Liver (tissue), 8 donors: ENCODE measurements at regions not wholly inside any gene's neighbourhood (a gene's known extent, or its start where the extent isn't known, plus 50 kb on each side); places are given as distances from the start of the nearest gene placed in this dataset.

Experiments
- DNase-seq: peaks from one replicate; pipeline ENCODE4 v3.0.0-alpha.2; 2017; ENCODE audit warnings: low spot score
- H3K27ac ChIP-seq, 2 donors: one replicate each; pipeline ENCODE4 v1.7.0; 2013; ENCODE audit warnings: inconsistent platforms in 2 of 2, low read length in 2 of 2, control low read depth in 1 of 2, low read depth in 1 of 2, mild to moderate bottlenecking in 1 of 2
- H3K27me3 ChIP-seq, 4 donors: one replicate each; pipeline versions ENCODE4 v1.6.1 to v1.7.0; 2013; ENCODE audit warnings: low read length in 3 of 4, inconsistent platforms in 1 of 4, mild to moderate bottlenecking in 1 of 4, moderate library complexity in 1 of 4; ENCODE audit not compliant: control insufficient read depth in 4 of 4, insufficient read depth in 4 of 4
- H3K36me3 ChIP-seq, 4 donors: one replicate each; pipeline versions ENCODE4 v1.6.1 to v1.7.0; 2013; ENCODE audit warnings: low read length in 3 of 4, mild to moderate bottlenecking in 3 of 4, low read depth in 1 of 4, moderate library complexity in 1 of 4; ENCODE audit not compliant: control insufficient read depth in 4 of 4, insufficient read depth in 3 of 4
- H3K4me1 ChIP-seq, 4 donors: one replicate each; pipeline versions ENCODE4 v1.6.1 to v1.7.0; 2013; ENCODE audit warnings: low read length in 3 of 4, mild to moderate bottlenecking in 3 of 4, moderate library complexity in 1 of 4; ENCODE audit not compliant: control insufficient read depth in 4 of 4, insufficient read depth in 4 of 4
- H3K4me3 ChIP-seq, 3 donors: one replicate each; pipeline versions ENCODE4 v1.6.1 to v1.7.0; 2013; ENCODE audit warnings: low read length in 3 of 3, control low read depth in 1 of 3, low read depth in 1 of 3, mild to moderate bottlenecking in 1 of 3
- H3K9ac ChIP-seq, 2 donors: one replicate each; pipeline ENCODE4 v1.7.0; 2013; ENCODE audit warnings: low read length in 2 of 2, mild to moderate bottlenecking in 2 of 2, moderate library complexity in 2 of 2, control low read depth in 1 of 2, low read depth in 1 of 2
- H3K9me3 ChIP-seq, 4 donors: one replicate each; pipeline versions ENCODE4 v1.6.1 to v1.7.0; 2013; ENCODE audit warnings: low read length in 3 of 4; ENCODE audit not compliant: control insufficient read depth in 4 of 4
- EGR1 ChIP-seq, 2 donors: IDR thresholded peaks; 2 replicates each; pipeline ENCODE4 v1.6.1; 2016 to 2018; ENCODE audit warnings: antibody characterized with exemption in 2 of 2, low read depth in 2 of 2
- FOXA1 ChIP-seq: IDR thresholded peaks from 2 replicates; pipeline ENCODE4 v1.6.1; 2016; ENCODE audit warnings: antibody characterized with exemption
- GABPA ChIP-seq, 2 donors: IDR thresholded peaks in 1 of 2; conservative IDR thresholded peaks in 1 of 2; 2 replicates each; pipeline ENCODE4 v1.6.1; 2016; ENCODE audit warnings: antibody characterized with exemption in 2 of 2, mild to moderate bottlenecking in 1 of 2, moderate library complexity in 1 of 2
- HNF4A ChIP-seq, 2 donors: conservative IDR thresholded peaks; 2 replicates each; pipeline ENCODE4 v1.6.1; 2016; ENCODE audit warnings: antibody characterized with exemption in 2 of 2, mild to moderate bottlenecking in 2 of 2
- JUND ChIP-seq, 2 donors: IDR thresholded peaks; 2 replicates each; pipeline ENCODE4 v1.6.1; 2016; ENCODE audit warnings: antibody characterized with exemption in 2 of 2
- NR2F2 ChIP-seq: IDR thresholded peaks from 2 replicates; pipeline ENCODE4 v1.6.1; 2016; ENCODE audit warnings: antibody characterized with exemption
- RAD21 ChIP-seq, 2 donors: IDR thresholded peaks; 2 replicates each; pipeline ENCODE4 v1.6.1; 2016; ENCODE audit warnings: antibody characterized with exemption in 2 of 2, mild to moderate bottlenecking in 2 of 2
- REST ChIP-seq: IDR thresholded peaks from 2 replicates; pipeline ENCODE4 v1.6.1; 2016; ENCODE audit warnings: antibody characterized with exemption, mild to moderate bottlenecking
- RXRA ChIP-seq, 2 donors: IDR thresholded peaks; 2 replicates each; pipeline ENCODE4 v1.6.1; 2017 to 2018; ENCODE audit warnings: antibody characterized with exemption in 2 of 2, mild to moderate bottlenecking in 1 of 2
- TAF1 ChIP-seq: conservative IDR thresholded peaks from 2 replicates; pipeline ENCODE4 v1.6.1; 2016; ENCODE audit warnings: antibody characterized with exemption, mild to moderate bottlenecking
- YY1 ChIP-seq: IDR thresholded peaks from 2 replicates; pipeline ENCODE4 v1.6.1; 2016; ENCODE audit warnings: antibody characterized with exemption, mild to moderate bottlenecking
- ZBTB33 ChIP-seq: IDR thresholded peaks from 2 replicates; pipeline ENCODE4 v1.6.1; 2016; ENCODE audit warnings: antibody characterized with exemption
- WGBS: extraction: QIAGEN DNeasy Blood & Tissue Kit; methylation state at CpG from one replicate; pipeline ENCODE4 v1.1.7; 2013; 5-methylcytosine and 5-hydroxymethylcytosine counted together
- TF ChIP-seq, protein P1 (sequence below): fragments of 150-350 bp; IDR thresholded peaks from 2 replicates; pipeline ENCODE4 v1.5.1; 2017; ENCODE audit warnings: improper control_type of control experiment, low read depth, low read length; ENCODE audit not compliant: missing input control
- donor health status: healthy.
- donor health status: healthy.
- donor health status: healthy.
- donor health status: healthy.
- donor health status: healthy.

- H3K9ac ChIP-seq: no peak overlapping the region
- H3K9me3 ChIP-seq: no peaks in the 10 kb centered on the region
- TF ChIP-seq, protein P1, sequence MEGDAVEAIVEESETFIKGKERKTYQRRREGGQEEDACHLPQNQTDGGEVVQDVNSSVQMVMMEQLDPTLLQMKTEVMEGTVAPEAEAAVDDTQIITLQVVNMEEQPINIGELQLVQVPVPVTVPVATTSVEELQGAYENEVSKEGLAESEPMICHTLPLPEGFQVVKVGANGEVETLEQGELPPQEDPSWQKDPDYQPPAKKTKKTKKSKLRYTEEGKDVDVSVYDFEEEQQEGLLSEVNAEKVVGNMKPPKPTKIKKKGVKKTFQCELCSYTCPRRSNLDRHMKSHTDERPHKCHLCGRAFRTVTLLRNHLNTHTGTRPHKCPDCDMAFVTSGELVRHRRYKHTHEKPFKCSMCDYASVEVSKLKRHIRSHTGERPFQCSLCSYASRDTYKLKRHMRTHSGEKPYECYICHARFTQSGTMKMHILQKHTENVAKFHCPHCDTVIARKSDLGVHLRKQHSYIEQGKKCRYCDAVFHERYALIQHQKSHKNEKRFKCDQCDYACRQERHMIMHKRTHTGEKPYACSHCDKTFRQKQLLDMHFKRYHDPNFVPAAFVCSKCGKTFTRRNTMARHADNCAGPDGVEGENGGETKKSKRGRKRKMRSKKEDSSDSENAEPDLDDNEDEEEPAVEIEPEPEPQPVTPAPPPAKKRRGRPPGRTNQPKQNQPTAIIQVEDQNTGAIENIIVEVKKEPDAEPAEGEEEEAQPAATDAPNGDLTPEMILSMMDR: no peak
- TF ChIP-seq TAF1 (no peak), YY1 (no peak), RAD21 (IDR thresholded peaks at IDR 0.05) (no peak), ZBTB33 (no peak), JUND (IDR thresholded peaks at IDR 0.05) (no peak), HNF4A (conservative IDR thresholded peaks at IDR 0.05) (no peak), GABPA (IDR thresholded peaks at IDR 0.05 in 1 of 2, conservative IDR thresholded peaks at IDR 0.05 in 1 of 2) (no peak)
- H3K36me3 ChIP-seq: no peaks in the 10 kb centered on the region
- 58% methylated on average over 9 of the region's 9 CpGs for WGBS
- H3K27me3 ChIP-seq: no peaks in the 10 kb centered on the region
- peaks cover 22 to 48% (median 38%) of the 10 kb centered on the region in 4 donors for H3K4me1 ChIP-seq
- no peak overlapping the region for H3K4me3 ChIP-seq
- no peak overlapping the region for H3K27ac ChIP-seq
- peak; percentile 28 for DNase-seq
Observed at GRCh38 chr14:101476258-101476915, 84.9 kb upstream of the DIO3 start.

DNA sequence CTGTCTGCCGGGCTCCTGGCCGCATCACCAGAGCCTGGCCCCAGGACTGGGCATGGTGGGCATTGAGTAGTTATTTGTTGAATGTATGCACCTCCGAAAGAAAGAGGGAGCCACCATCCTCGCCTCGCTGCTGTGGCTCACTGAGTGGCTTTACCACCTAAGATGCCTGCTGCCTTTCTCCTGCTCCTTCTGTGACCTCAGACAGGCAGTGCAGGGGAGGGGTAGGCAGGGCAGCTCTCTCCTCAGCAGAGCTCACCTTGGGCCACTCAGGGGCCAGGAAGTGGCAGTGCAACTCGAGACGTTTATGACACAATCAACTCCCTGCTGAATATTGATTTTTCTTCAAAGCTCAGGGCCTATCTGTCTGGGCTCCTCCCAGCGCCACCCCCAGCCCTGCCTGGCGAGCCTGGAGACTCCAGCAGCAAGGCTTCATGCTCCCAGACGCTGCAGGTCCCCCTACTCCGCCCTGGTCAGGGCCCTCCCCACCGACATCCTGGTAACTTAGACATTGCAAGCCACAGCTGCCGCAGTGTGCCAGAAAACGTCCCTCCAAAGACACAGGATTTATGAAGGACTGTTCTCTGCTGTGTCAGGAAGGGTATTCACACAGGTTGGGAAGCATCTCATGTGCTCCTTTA, 84.3 kb upstream of the DIO3 start:
- Histone ChIP-seq H3K27ac (no peak overlapping the region), H3K36me3 (no peaks in the 10 kb centered on the region), H3K9me3 (peaks cover 0 to 1% (median 0%) of the 10 kb centered on the region in 4 donors), H3K4me1 (peaks cover 25 to 50% (median 42%) of the 10 kb centered on the region in 4 donors), H3K4me3 (no peak overlapping the region), H3K27me3 (no peaks in the 10 kb centered on the region), H3K9ac (no peak overlapping the region)
- TF ChIP-seq JUND (IDR thresholded peaks at IDR 0.05): no peak
- no peak for TF ChIP-seq NR2F2
- TF ChIP-seq GABPA (IDR thresholded peaks at IDR 0.05 in 1 of 2, conservative IDR thresholded peaks at IDR 0.05 in 1 of 2): no peak
- no peak for TF ChIP-seq FOXA1
- TF ChIP-seq EGR1 (IDR thresholded peaks at IDR 0.05; ENCODE audit: low read depth in 2 of 2): no peak
- TF ChIP-seq TAF1: no peak
- TF ChIP-seq, protein P1: no peak
- no peak for TF ChIP-seq REST
- TF ChIP-seq RXRA (IDR thresholded peaks at IDR 0.05): no peak
- WGBS: 47% methylated on average over 14 of the region's 14 CpGs
- DNase-seq: peak; percentile 34
